ENCODE measurements at regions not wholly inside any gene's neighbourhood (a gene's known extent, or its start where the extent isn't known, plus 50 kb on each side); places are given as distances from the start of the nearest gene placed in this dataset.

GRCh38 chr4:34615315-34615714, 1629.0 kb downstream of the ARAP2 start:
- WGBS, 4 donors = 65 to 83% (median 69%) methylated on average over 3 of the region's 3 CpGs
- DNase-seq = no peak
- TF ChIP-seq CTCF (IDR thresholded peaks at IDR 0.05) = no peak
- no peak for TF ChIP-seq POLR2A (IDR thresholded peaks at IDR 0.05)
- H3K36me3 ChIP-seq (replicated peaks in 1 of 2) = no peaks in the 10 kb centered on the region
- H3K27ac ChIP-seq = no peak overlapping the region
- H3K4me1 ChIP-seq (replicated peaks in 1 of 2) = no peaks in the 10 kb centered on the region
- no peaks in the 10 kb centered on the region for H3K9me3 ChIP-seq (replicated peaks in 1 of 3)
- no peaks in the 10 kb centered on the region for H3K27me3 ChIP-seq
- no peak overlapping the region for H3K4me3 ChIP-seq
- intact Hi-C loops (cut with DNase I) = no loop called here

GRCh38 chr4:34619531-34620162, 1624.7 kb downstream of the ARAP2 start:
- Histone ChIP-seq H3K27me3 (no peaks in the 10 kb centered on the region), H3K36me3 (replicated peaks in 1 of 2) (no peaks in the 10 kb centered on the region), H3K4me1 (replicated peaks in 1 of 2) (no peaks in the 10 kb centered on the region), H3K4me3 (no peak overlapping the region), H3K9me3 (replicated peaks in 1 of 3) (no peaks in the 10 kb centered on the region), H3K27ac (no peak overlapping the region)
- 66 to 77% (median 73%) methylated on average over 6 of the region's 6 CpGs for WGBS, 4 donors
- intact Hi-C loops (cut with DNase I) = no loop called here
- no peak for DNase-seq
- TF ChIP-seq CTCF (IDR thresholded peaks at IDR 0.05) (no peak), POLR2A (IDR thresholded peaks at IDR 0.05) (no peak)

GRCh38 chr4:34628471-34628870, 1615.8 kb downstream of the ARAP2 start:
- DNase-seq = no peak
- TF ChIP-seq POLR2A (IDR thresholded peaks at IDR 0.05) = no peak
- no peaks in the 10 kb centered on the region for H3K9me3 ChIP-seq (replicated peaks in 1 of 3)
- no peak overlapping the region for H3K4me3 ChIP-seq
- intact Hi-C loops (cut with DNase I) = no loop called here
- no peak overlapping the region for H3K27ac ChIP-seq
- no peaks in the 10 kb centered on the region for H3K4me1 ChIP-seq (replicated peaks in 1 of 2)
- WGBS, 4 donors = 45 to 60% (median 56%) methylated on average over 2 of the region's 2 CpGs
- H3K27me3 ChIP-seq = no peaks in the 10 kb centered on the region
- H3K36me3 ChIP-seq (replicated peaks in 1 of 2) = no peaks in the 10 kb centered on the region

- Histone ChIP-seq H3K4me3 (no peak overlapping the region), H3K4me1 (replicated peaks in 1 of 2) (no peaks in the 10 kb centered on the region), H3K9me3 (replicated peaks in 1 of 3) (no peaks in the 10 kb centered on the region), H3K27ac (no peak overlapping the region), H3K36me3 (replicated peaks in 1 of 2) (no peaks in the 10 kb centered on the region), H3K27me3 (no peaks in the 10 kb centered on the region)
- no peak for TF ChIP-seq CTCF (IDR thresholded peaks at IDR 0.05)
- no peak for TF ChIP-seq POLR2A (IDR thresholded peaks at IDR 0.05)
- no peak for DNase-seq
- intact Hi-C loops (cut with DNase I) = no loop called here
- 71 to 87% (median 84%) methylated on average over 2 of the region's 2 CpGs for WGBS, 4 donors
These were observed 1614.9 kb downstream of the ARAP2 start for GRCh38 chr4:34629451-34629850.

GRCh38 chr4:34633241-34633640, 1611.1 kb downstream of the ARAP2 start:
- intact Hi-C loops (cut with DNase I) = no loop called here
- WGBS, 4 donors = 75 to 83% (median 78%) methylated on average over 2 of the region's 2 CpGs
- TF ChIP-seq POLR2A (IDR thresholded peaks at IDR 0.05) (no peak), CTCF (IDR thresholded peaks at IDR 0.05) (no peak)
- no peaks in the 10 kb centered on the region for H3K4me1 ChIP-seq (replicated peaks in 1 of 2)
- H3K4me3 ChIP-seq = no peak overlapping the region
- H3K9me3 ChIP-seq (replicated peaks in 1 of 3) = no peaks in the 10 kb centered on the region
- no peaks in the 10 kb centered on the region for H3K27me3 ChIP-seq
- H3K36me3 ChIP-seq (replicated peaks in 1 of 2) = no peaks in the 10 kb centered on the region
- DNase-seq = no peak
- no peak overlapping the region for H3K27ac ChIP-seq

Data from adrenal gland (tissue), 9 donors.